ENCODE measurements at regions not wholly inside any gene's neighbourhood (a gene's known extent, or its start where the extent isn't known, plus 50 kb on each side); places are given as distances from the start of the nearest gene placed in this dataset.

DNA sequence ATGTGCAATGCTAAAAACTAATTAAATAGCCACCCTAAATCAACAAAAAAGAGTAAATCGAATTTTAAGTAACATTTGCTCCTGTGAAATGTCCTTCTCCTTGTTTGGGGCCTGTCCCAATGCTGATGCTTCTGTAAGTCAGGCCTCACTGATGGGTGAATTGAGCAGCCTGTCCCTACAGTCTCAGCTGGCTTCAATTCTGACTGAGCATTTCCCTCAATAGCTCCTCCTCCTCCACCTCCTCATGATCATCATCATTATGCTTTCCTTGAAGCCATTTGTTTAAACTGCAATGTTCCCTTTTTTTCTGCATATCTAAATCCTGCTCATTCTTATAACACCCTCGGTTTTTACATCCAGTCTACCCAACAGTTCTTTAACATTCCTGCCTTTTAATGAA is 137.2 kb upstream of the CELF4 start:
- TF ChIP-seq, protein P1, sequence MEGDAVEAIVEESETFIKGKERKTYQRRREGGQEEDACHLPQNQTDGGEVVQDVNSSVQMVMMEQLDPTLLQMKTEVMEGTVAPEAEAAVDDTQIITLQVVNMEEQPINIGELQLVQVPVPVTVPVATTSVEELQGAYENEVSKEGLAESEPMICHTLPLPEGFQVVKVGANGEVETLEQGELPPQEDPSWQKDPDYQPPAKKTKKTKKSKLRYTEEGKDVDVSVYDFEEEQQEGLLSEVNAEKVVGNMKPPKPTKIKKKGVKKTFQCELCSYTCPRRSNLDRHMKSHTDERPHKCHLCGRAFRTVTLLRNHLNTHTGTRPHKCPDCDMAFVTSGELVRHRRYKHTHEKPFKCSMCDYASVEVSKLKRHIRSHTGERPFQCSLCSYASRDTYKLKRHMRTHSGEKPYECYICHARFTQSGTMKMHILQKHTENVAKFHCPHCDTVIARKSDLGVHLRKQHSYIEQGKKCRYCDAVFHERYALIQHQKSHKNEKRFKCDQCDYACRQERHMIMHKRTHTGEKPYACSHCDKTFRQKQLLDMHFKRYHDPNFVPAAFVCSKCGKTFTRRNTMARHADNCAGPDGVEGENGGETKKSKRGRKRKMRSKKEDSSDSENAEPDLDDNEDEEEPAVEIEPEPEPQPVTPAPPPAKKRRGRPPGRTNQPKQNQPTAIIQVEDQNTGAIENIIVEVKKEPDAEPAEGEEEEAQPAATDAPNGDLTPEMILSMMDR (conservative IDR thresholded peaks at IDR 0.05 in 1 of 2, IDR thresholded peaks at IDR 0.05 in 1 of 2; ENCODE audit: extremely low read depth in 1 of 2, insufficient read depth in 1 of 2, low read depth in 1 of 2, low read length in 2 of 2) = no peak
- TF ChIP-seq EZH2 (IDR thresholded peaks at IDR 0.05; ENCODE audit: borderline replicate concordance, low read length) = no peak
